ENCODE measurements at regions not wholly inside any gene's neighbourhood (a gene's known extent, or its start where the extent isn't known, plus 50 kb on each side); places are given as distances from the start of the nearest gene placed in this dataset.

GRCh38 chr13:31964168-31964567, 67.4 kb upstream of the FRY start:
- DNase-seq (no peak), ATAC-seq (no peak)
- Histone ChIP-seq H3K4me1 (peaks cover 10% of the 10 kb centered on the region), H3K27ac (no peak overlapping the region), H3K27me3 (no peaks in the 10 kb centered on the region), H3K36me3 (no peaks in the 10 kb centered on the region), H3K9me3 (no peaks in the 10 kb centered on the region), H3K4me3 (no peak overlapping the region)
- intact Hi-C loops (cut with DNase I) = no loop called here
- no peak for TF ChIP-seq CTCF (IDR thresholded peaks at IDR 0.05)

- Histone ChIP-seq H3K27ac (no peak overlapping the region), H3K9me3 (no peaks in the 10 kb centered on the region), H3K4me1 (peaks cover 10% of the 10 kb centered on the region), H3K27me3 (no peaks in the 10 kb centered on the region), H3K36me3 (no peaks in the 10 kb centered on the region), H3K4me3 (no peak overlapping the region)
- TF ChIP-seq CTCF (IDR thresholded peaks at IDR 0.05) = no peak
- ATAC-seq (no peak), DNase-seq (no peak)
- intact Hi-C loops (cut with DNase I) = no loop called here
These were observed 66.1 kb upstream of the FRY start for GRCh38 chr13:31965361-31966066.

GRCh38 chr13:31967155-31967554, 64.4 kb upstream of the FRY start:
- ATAC-seq = no peak
- no peak overlapping the region for H3K27ac ChIP-seq
- peaks cover 10% of the 10 kb centered on the region for H3K4me1 ChIP-seq
- TF ChIP-seq CTCF (IDR thresholded peaks at IDR 0.05) = no peak
- H3K4me3 ChIP-seq = no peak overlapping the region
- no peaks in the 10 kb centered on the region for H3K36me3 ChIP-seq
- H3K27me3 ChIP-seq = no peaks in the 10 kb centered on the region
- intact Hi-C loops (cut with DNase I) = no loop called here
- DNase-seq = no peak
- no peaks in the 10 kb centered on the region for H3K9me3 ChIP-seq

DNA sequence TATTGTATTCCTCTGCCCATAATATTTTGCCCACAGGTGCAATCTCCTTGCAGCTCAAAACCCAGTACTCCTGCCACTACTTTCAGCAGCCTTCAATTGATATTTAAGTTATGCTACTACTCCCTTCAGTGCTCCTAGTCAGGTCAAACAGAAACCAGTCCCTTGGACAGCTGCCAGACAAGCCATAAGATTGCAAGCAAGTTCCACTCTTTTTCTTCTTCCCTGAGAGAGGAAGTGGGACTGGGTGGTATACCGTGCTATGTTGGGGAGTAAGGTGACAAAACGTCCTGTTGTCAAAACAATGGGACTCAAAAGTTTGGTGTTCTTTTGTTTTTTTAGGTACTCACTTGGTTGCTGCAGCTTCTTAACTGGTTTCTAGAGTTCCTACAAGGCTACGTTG, 63.1 kb upstream of the FRY start:
- no peaks in the 10 kb centered on the region for H3K36me3 ChIP-seq
- no peaks in the 10 kb centered on the region for H3K9me3 ChIP-seq
- DNase-seq (no peak), ATAC-seq (peak; percentile 82)
- no peak overlapping the region for H3K4me3 ChIP-seq
- H3K4me1 ChIP-seq = peaks cover 10% of the 10 kb centered on the region
- intact Hi-C loops (cut with DNase I) = no loop called here
- no peak overlapping the region for H3K27ac ChIP-seq
- no peaks in the 10 kb centered on the region for H3K27me3 ChIP-seq
- no peak for TF ChIP-seq CTCF (IDR thresholded peaks at IDR 0.05)

DNA sequence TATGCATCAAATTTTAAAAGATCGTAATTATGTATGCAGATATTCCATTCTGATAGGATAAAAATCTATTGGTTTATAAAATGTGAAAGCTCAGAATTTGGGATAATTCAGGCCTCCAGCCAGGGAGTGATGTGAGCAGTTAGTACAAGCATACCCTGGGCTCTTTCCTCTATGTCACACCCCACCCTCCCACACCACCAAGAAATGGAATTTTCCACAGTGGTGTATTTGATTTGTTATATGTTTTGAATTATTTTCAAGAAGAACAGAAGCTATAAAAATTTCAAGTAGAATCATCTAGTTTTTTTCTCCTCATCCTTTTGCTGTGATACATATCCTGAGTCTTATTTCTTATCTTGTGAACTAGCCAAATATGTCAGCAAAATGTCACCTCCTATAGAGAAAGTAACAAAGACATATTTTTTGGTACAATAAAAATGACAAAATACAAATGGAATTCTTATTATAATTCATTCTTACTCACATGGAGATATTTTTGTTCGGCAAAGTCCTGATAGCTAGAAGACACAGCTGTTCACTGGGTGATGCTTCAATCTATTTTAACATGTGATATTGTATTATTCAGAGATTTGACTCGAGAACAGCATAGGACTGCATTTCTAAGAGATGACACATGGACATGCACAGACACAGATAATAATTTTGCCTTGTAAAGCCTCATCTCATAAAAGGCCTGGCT, 61.2 kb upstream of the FRY start:
- DNase-seq (no peak), ATAC-seq (no peak)
- no peaks in the 10 kb centered on the region for H3K27me3 ChIP-seq
- H3K4me3 ChIP-seq = no peak overlapping the region
- no peak overlapping the region for H3K27ac ChIP-seq
- H3K4me1 ChIP-seq = peaks cover 10% of the 10 kb centered on the region
- TF ChIP-seq CTCF (IDR thresholded peaks at IDR 0.05) = no peak
- H3K9me3 ChIP-seq = no peaks in the 10 kb centered on the region
- intact Hi-C loops (cut with DNase I) = no loop called here
- no peaks in the 10 kb centered on the region for H3K36me3 ChIP-seq

All from upper lobe of right lung (tissue), 1 donor.